Erythroblast (primary cell): ENCODE measurements at regions not wholly inside any gene's neighbourhood (a gene's known extent, or its start where the extent isn't known, plus 50 kb on each side); places are given as distances from the start of the nearest gene placed in this dataset.

Source experiments
- GATA1 ChIP-seq: IDR thresholded peaks from 2 replicates; pipeline ENCODE4 v1.6.1; 2011; ENCODE audit warnings: low read depth, mild to moderate bottlenecking, control low read depth, low read length, moderate library complexity
- POLR2A ChIP-seq: IDR thresholded peaks from 2 replicates; pipeline ENCODE4 v1.6.1; 2011; ENCODE audit warnings: mild to moderate bottlenecking, low read length

DNA sequence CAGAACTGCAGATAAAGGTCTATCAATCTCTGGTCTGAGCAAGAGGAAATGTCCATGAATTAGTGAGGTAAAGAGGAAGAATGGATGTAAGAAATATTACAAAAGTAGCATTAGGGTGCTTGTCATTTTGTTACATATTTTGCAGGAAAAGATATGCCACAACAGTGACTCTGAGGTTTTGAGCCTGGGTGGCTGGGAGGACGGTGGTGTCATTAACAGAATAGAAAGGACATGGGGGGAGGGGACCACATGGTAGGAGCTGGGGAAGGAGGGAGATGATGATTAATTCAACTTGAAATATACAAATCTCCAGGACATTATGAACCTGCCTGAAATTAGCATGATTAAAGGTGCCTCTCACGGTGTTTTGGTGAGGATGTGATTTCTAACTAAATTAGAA lies 245.5 kb upstream of the MDFIC2 start:
- TF ChIP-seq GATA1 (no peak), POLR2A (no peak)
